Calu3 (cell line): ENCODE measurements at regions not wholly inside any gene's neighbourhood (a gene's known extent, or its start where the extent isn't known, plus 50 kb on each side); places are given as distances from the start of the nearest gene placed in this dataset.

Experiments used
- BruUV-seq: library from RNA; stranded (reverse); fragments of 400-500 nt; replicated peaks from 2 replicates; lab custom pipeline; 2021; lab: Mats Ljungman, UMichigan
- CTCF ChIA-PET: fragments of 300-600 bp; sonication (Branson Sonifier 250); formaldehyde crosslinking; loops from one replicate; lab custom pipeline; 2022; ENCODE audit warnings: antibody characterized with exemption; lab: Charles Lee
- DNase-seq: peaks from one replicate; pipeline ENCODE4 v3.0.0; 2022
- H3K27ac Mint-ChIP-seq: one replicate; pipeline ENCODE4 v1.8.0; 2022; ENCODE audit warnings: mixed read lengths; ENCODE audit not compliant: unreplicated experiment
- H3K27me3 Mint-ChIP-seq: one replicate; pipeline ENCODE4 v1.8.0; 2022; ENCODE audit warnings: mixed read lengths; ENCODE audit not compliant: unreplicated experiment
- H3K36me3 Mint-ChIP-seq: one replicate; pipeline ENCODE4 v1.8.0; 2022; ENCODE audit warnings: mild to moderate bottlenecking, moderate library complexity, mixed read lengths; ENCODE audit not compliant: insufficient read depth, unreplicated experiment
- H3K4me1 Mint-ChIP-seq: one replicate; pipeline ENCODE4 v1.8.0; 2022; ENCODE audit warnings: mild to moderate bottlenecking, low read depth, mixed read lengths; ENCODE audit not compliant: unreplicated experiment
- H3K4me3 Mint-ChIP-seq: one replicate; pipeline ENCODE4 v1.8.0; 2022; ENCODE audit warnings: mild to moderate bottlenecking, low read depth, moderate library complexity, mixed read lengths; ENCODE audit not compliant: unreplicated experiment
- H3K9me3 Mint-ChIP-seq: one replicate; pipeline ENCODE4 v1.8.0; 2022; ENCODE audit warnings: low read depth, mixed read lengths; ENCODE audit not compliant: unreplicated experiment
- CTCF ChIP-seq: fragments of 200-600 bp; IDR thresholded peaks from one replicate; pipeline ENCODE4 v1.8.0; 2022; ENCODE audit warnings: antibody characterized with exemption; ENCODE audit not compliant: unreplicated experiment
- intact Hi-C: fragments of 100-400 bp; cut with micrococcal nuclease; formaldehyde crosslinking; loops from one replicate; pipeline ENCODE4 v1.10.0; 2022; ENCODE audit not compliant: unreplicated experiment

- Mint-ChIP-seq H3K4me3 (no peak overlapping the region), H3K4me1 (no peaks in the 10 kb centered on the region), H3K36me3 (no peaks in the 10 kb centered on the region), H3K9me3 (peaks cover 16% of the 10 kb centered on the region), H3K27ac (no peak overlapping the region), H3K27me3 (no peaks in the 10 kb centered on the region)
- intact Hi-C loops = no loop called here
- TF ChIP-seq CTCF = no peak
- DNase-seq = no peak
- CTCF ChIA-PET = no interaction called here
- BruUV-seq = no TSS peak
These were observed 628.6 kb upstream of the KIRREL3 start for GRCh38 chr11:127629200-127629599.

GRCh38 chr11:127628458-127628785 is 627.9 kb upstream of the KIRREL3 start:
- intact Hi-C loops = no loop called here
- Mint-ChIP-seq H3K27me3 (no peaks in the 10 kb centered on the region), H3K4me3 (no peak overlapping the region), H3K9me3 (peaks cover 16% of the 10 kb centered on the region), H3K27ac (no peak overlapping the region), H3K36me3 (no peaks in the 10 kb centered on the region), H3K4me1 (no peaks in the 10 kb centered on the region)
- CTCF ChIA-PET = no interaction called here
- TF ChIP-seq CTCF = no peak
- no TSS peak for BruUV-seq
- DNase-seq = no peak

GRCh38 chr11:127627629-127628457 is 627.3 kb upstream of the KIRREL3 start:
- no TSS peak for BruUV-seq
- CTCF ChIA-PET = no interaction called here
- peaks cover 16% of the 10 kb centered on the region for H3K9me3 Mint-ChIP-seq
- no peaks in the 10 kb centered on the region for H3K4me1 Mint-ChIP-seq
- H3K27ac Mint-ChIP-seq = no peak overlapping the region
- no peaks in the 10 kb centered on the region for H3K27me3 Mint-ChIP-seq
- H3K36me3 Mint-ChIP-seq = no peaks in the 10 kb centered on the region
- no peak for DNase-seq
- intact Hi-C loops = no loop called here
- no peak overlapping the region for H3K4me3 Mint-ChIP-seq
- no peak for TF ChIP-seq CTCF

- intact Hi-C loops = no loop called here
- Mint-ChIP-seq H3K9me3 (peaks cover 16% of the 10 kb centered on the region), H3K27ac (no peak overlapping the region), H3K4me1 (no peaks in the 10 kb centered on the region), H3K4me3 (no peak overlapping the region), H3K27me3 (no peaks in the 10 kb centered on the region), H3K36me3 (no peaks in the 10 kb centered on the region)
- BruUV-seq = no TSS peak
- DNase-seq = no peak
- CTCF ChIA-PET = no interaction called here
- TF ChIP-seq CTCF = no peak
These were observed 626.6 kb upstream of the KIRREL3 start for GRCh38 chr11:127627204-127627603.
